T-helper 2 cell treated with Interferon-gamma antibody and Interleukin-4, amounts not matched to agents 100 ng/mL and 5 ng/mL, for 36 hours (primary cell): ENCODE measurements at regions not wholly inside any gene's neighbourhood (a gene's known extent, or its start where the extent isn't known, plus 50 kb on each side); places are given as distances from the start of the nearest gene placed in this dataset.

Experiments
- intact Hi-C: fragments of 100-400 bp; cut with micrococcal nuclease; formaldehyde crosslinking; loops from one replicate; pipeline ENCODE4 v1.15.1; 2023

DNA sequence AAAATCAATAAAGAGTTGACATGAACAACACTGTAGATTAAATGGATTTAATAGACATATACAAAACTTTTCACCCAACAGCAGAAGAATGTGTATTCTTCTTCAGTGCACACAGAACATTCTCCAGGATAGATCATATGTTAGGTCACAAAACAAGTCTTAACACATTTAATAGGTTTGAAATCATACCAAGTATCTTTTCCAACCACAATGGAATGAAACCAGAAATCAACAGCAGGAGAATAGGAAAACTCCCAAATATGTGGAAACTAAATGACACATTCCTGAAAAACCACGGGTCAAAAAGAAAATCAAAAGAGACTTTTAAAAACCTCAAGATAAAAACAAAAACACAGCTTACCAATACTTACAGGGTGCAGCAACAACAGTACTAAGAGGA is 790.1 kb upstream of the ZNF608 start:
- intact Hi-C loops, result no loop called here

- intact Hi-C loops, result no loop called here
Observed at GRCh38 chr5:125537661-125538060, 791.2 kb upstream of the ZNF608 start.

DNA sequence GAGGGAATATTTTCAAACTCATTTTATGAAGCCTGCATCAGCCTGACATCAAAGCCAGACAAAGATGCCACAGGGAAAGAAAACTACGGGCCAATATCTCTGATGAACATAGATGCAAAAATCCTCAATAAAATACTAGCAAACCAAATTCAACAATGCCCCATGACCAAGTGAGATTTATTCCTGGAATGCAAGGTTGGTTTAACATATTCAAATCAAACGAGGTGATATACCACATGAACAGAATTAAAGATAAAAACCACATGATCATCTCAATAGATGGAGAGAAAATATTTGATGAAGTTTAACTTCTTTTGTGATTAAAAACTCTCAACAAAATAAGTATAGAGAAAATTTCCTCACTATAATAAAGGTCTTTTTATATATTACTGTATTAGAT is 792.0 kb upstream of the ZNF608 start:
- intact Hi-C loops, result no loop called here

DNA sequence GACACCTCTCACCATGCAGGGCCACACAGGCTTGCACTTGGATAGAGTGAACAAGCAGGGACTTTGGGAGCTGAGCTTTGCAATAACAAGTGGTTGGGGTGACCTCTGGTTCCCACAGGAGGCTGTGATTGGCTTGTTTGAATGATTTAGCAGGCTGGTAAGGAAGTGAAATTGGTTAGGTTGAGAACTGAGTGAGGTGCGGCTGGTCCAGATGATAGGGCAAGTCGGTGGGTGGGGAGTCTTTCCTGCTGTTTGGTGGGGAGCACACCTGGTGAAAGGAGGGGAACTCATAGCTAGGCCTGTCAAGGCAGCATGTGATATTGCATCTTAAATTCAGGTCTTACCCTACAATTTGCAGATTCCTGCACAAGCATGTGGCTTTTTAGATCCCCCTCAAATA is 794.6 kb upstream of the ZNF608 start:
- intact Hi-C loops, result no loop called here

GRCh38 chr5:125549322-125549911 is 803.0 kb upstream of the ZNF608 start:
- intact Hi-C loops, result no loop called here

GRCh38 chr5:125550274-125550673 is 803.8 kb upstream of the ZNF608 start:
- intact Hi-C loops, result no loop called here

GRCh38 chr5:125551246-125551645 is 804.8 kb upstream of the ZNF608 start:
- intact Hi-C loops, result no loop called here

GRCh38 chr5:125551797-125552196 is 805.4 kb upstream of the ZNF608 start:
- intact Hi-C loops, result no loop called here

GRCh38 chr5:125552486-125552885 is 806.0 kb upstream of the ZNF608 start:
- intact Hi-C loops, result no loop called here

GRCh38 chr5:125554355-125554754 is 807.9 kb upstream of the ZNF608 start:
- intact Hi-C loops, result no loop called here

DNA sequence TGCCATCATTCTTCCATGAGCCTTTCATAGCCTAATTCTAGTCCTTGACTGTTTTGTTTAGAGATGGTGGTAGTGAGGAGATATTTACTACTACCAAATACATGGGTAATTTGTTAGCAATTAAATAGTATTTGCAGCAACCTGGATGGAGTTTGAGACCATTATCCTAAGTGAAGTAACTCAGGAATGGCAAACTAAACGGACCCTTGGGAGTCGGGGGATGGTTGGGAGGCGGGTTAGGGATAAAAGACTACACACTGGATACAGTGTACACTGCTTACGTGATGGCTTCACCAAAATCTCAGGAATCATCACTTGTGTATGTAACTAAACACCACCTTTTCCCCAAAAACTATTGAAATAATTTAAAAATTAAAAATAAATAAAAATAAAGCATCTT is 809.2 kb upstream of the ZNF608 start:
- intact Hi-C loops, result no loop called here

GRCh38 chr5:125558016-125558415 is 811.6 kb upstream of the ZNF608 start:
- intact Hi-C loops, result no loop called here

DNA sequence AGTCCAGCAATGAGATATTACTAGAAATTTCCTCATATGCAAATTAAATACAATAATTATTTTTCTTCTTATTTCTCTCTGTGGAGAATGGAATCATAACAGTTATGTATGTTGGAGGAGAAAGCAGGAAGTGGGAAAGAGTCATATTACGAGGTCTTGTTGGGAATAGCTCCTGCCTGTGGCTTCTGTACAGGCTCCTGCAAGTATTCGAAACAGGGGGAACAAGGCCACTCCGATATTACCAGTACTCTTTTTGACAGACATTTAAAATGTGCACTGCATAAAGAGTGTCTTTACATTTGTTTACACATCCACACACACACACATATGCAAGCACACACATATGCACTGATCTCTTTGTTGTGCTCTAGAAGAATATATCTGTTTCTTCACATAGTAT is 812.0 kb upstream of the ZNF608 start:
- intact Hi-C loops, result no loop called here

DNA sequence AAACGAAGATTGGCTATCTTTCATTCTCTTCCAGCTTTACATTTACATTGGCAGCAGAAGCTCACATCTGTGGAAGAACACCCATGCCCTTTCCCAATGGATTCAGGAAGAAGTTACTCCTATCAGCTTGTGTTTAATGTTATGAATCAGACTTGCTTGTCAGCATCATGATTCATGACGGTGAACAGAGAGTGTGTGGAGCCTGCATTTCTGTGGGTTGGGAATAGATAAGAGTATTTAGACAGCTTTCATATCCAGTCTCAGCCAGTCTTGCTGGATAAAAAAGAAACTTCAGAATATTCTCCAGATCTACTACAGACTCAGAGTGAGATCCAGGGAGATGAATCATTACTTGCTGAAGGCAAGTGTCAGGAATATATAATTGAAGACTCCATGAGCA is 812.9 kb upstream of the ZNF608 start:
- intact Hi-C loops, result no loop called here

DNA sequence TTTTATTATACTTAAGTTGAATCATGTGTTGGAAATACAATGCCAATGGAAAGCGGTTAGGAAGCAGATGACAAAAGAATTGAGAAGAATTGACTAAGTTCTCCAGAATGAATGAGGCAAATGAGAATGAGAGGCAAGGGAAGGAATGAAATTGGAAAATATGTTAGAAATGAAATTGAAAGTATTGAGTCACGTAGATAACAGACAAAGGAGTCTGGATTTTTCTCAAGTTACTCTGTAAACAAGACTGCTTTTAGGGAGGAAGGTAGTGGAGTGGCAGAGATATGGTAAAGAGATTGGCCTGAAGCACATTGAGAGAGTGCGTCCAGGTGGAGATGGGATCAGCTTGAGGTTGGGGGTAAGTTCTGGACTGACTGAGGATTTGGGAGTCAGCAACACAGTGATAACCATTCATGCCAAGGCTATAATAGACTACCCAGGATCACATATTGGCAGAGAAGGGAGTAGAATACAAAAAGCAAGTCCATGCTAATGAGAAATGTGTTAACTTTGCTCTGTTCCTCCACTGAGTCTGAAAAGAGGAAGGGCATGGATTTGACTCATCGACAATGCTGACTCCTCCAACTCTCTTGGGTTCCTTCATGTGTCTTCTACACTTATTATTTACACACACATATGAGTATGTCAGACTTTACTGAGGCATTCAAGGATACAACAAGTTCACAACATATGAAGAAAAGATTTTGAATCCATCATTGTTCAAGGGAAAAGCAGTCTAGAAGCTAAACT is 814.2 kb upstream of the ZNF608 start:
- intact Hi-C loops, result no loop called here

GRCh38 chr5:125564317-125564975 is 818.0 kb upstream of the ZNF608 start:
- intact Hi-C loops, result no loop called here

DNA sequence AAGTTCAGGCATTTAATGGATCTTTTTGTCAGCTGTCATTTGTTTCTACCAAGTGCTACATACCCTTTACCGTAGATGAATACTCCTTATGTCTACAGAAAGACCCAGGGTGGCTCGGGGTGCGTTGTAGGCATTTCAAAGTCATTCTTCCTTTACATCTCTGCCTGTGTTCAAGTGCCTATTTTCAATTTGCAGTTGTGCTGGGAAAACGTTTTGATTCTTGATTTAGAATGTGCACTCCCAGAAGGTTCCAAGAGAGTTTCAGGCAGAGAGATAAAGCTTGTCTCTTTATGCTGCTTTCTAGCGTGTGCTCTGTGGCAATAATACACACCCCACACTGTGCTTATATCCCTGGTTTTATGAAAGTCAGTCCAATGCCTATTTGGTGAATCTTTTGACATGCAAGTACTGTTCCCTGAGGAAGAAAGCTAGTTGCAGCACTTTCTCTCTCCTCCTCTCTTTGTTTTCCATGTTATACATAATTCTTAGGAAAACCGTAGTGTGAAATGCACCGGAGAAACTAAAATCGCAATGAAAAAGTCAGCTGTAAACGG is 828.1 kb upstream of the ZNF608 start:
- intact Hi-C loops, result no loop called here

GRCh38 chr5:125575171-125575890 is 828.9 kb upstream of the ZNF608 start:
- intact Hi-C loops, result no loop called here

DNA sequence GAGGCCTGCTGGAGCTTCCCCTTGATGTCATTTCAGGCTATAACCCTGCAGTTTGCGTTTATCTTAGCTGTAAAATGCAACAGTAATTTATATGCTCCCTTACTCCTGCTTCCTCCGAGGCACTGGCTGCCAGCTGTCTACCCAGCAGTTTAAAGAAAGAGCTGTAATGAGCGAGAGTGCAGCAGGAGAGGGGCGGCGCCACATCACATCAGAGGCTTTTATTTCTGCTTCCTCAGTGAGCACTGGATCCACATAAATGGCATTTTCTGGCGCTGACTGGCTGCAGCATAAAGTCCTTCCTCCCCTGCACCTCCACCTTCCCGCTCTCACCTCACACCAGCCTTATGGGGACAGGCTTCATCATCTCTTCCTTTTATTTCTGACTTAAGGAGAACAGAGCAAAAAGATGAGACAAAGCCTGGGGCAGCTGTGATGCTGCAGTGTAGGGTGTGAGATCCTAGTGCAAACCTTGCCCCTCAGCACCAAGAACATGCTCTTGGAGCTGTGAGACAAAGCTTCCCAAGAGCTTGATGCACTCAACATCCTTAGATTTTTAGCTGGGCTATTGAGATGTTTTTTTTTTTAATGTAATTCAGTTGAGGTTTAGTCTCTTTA is 829.6 kb upstream of the ZNF608 start:
- intact Hi-C loops, result no loop called here

DNA sequence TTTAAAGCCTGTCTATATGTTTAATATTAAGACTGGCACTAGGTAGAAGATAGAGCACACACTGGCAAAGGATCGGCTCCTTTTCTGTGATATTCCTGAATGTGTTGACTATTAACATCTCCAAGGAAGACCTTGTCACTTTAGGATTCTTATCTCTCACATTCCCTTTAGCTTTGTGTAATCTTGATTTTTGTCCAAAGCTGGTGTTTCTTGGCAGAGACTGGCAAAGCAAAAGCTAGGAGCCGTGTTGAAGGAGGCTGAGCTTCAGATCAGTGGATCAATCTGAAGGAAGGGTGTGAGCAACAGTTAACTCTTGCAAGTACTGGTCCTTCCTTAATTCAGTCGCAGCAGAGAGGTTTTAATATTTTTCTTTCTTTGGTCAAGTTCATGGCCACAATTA is 830.4 kb upstream of the ZNF608 start:
- intact Hi-C loops, result no loop called here

- intact Hi-C loops, result no loop called here
Observed at GRCh38 chr5:125578551-125578950, 832.1 kb upstream of the ZNF608 start.
